HEK293T (cell line): ENCODE measurements at regions not wholly inside any gene's neighbourhood (a gene's known extent, or its start where the extent isn't known, plus 50 kb on each side); places are given as distances from the start of the nearest gene placed in this dataset.

Experiments used
- ARNT ChIP-seq: fragments of 450-650 bp; IDR thresholded peaks from 2 replicates; pipeline ENCODE4 v1.6.1; 2017; ENCODE audit warnings: mild to moderate bottlenecking
- BHLHE40 ChIP-seq: fragments of 450-650 bp; IDR thresholded peaks from 2 replicates; pipeline ENCODE4 v1.6.1; 2016; ENCODE audit warnings: mild to moderate bottlenecking, moderate library complexity, borderline replicate concordance
- CTBP1 ChIP-seq: fragments of 450-650 bp; IDR thresholded peaks from 2 replicates; pipeline ENCODE4 v1.6.1; 2016; ENCODE audit warnings: borderline replicate concordance
- FOXA1 ChIP-seq: fragments of 450-650 bp; IDR thresholded peaks from 2 replicates; pipeline ENCODE4 v1.6.1; 2016; ENCODE audit warnings: mild to moderate bottlenecking
- FOXK2 ChIP-seq: fragments of 450-650 bp; IDR thresholded peaks from 2 replicates; pipeline ENCODE4 v1.6.1; 2016; ENCODE audit warnings: mild to moderate bottlenecking
- FOXM1 ChIP-seq: fragments of 450-650 bp; IDR thresholded peaks from 2 replicates; pipeline ENCODE4 v1.6.1; 2017; ENCODE audit warnings: mild to moderate bottlenecking, borderline replicate concordance
- L3MBTL2 ChIP-seq: fragments of 450-650 bp; conservative IDR thresholded peaks from 2 replicates; pipeline ENCODE4 v1.6.1; 2016; ENCODE audit warnings: mild to moderate bottlenecking
- PKNOX1 ChIP-seq: fragments of 450-650 bp; IDR thresholded peaks from 2 replicates; pipeline ENCODE4 v1.6.1; 2016
- SP1 ChIP-seq: fragments of 450-650 bp; IDR thresholded peaks from 2 replicates; pipeline ENCODE4 v1.6.1; 2017
- SUZ12 ChIP-seq: fragments of 450-650 bp; IDR thresholded peaks from 2 replicates; pipeline ENCODE4 v1.6.1; 2016; ENCODE audit warnings: mild to moderate bottlenecking
- TARDBP ChIP-seq: fragments of 450-650 bp; IDR thresholded peaks from 2 replicates; pipeline ENCODE4 v1.6.1; 2016
- ZNF384 ChIP-seq: fragments of 450-650 bp; IDR thresholded peaks from 2 replicates; pipeline ENCODE4 v1.6.1; 2016

- no peak for TF ChIP-seq FOXM1
- TF ChIP-seq BHLHE40: no peak
- TF ChIP-seq L3MBTL2: no peak
- no peak for TF ChIP-seq TARDBP
- TF ChIP-seq SP1: no peak
- TF ChIP-seq ZNF384: no peak
- TF ChIP-seq SUZ12: no peak
- no peak for TF ChIP-seq FOXK2
- no peak for TF ChIP-seq FOXA1
- no peak for TF ChIP-seq ARNT
- TF ChIP-seq PKNOX1: no peak
- TF ChIP-seq CTBP1: no peak
These were observed 1267.0 kb upstream of the CHAC2 start for GRCh38 chr2:52500561-52500960.
